ENCODE measurements at regions not wholly inside any gene's neighbourhood (a gene's known extent, or its start where the extent isn't known, plus 50 kb on each side); places are given as distances from the start of the nearest gene placed in this dataset.
"Not testable (repeated sequence)": the region's sequence is repeated elsewhere in the genome, so short reads cannot be mapped to it uniquely, and the experiment has no call there.

GRCh38 chr3:89628856-89629670, 521.6 kb downstream of the EPHA3 start:
- DNase-seq, result no peak

GRCh38 chr3:89635137-89635536, 527.7 kb downstream of the EPHA3 start:
- DNase-seq, result no peak

GRCh38 chr3:89644716-89645115, 537.3 kb downstream of the EPHA3 start:
- no peak for DNase-seq

DNA sequence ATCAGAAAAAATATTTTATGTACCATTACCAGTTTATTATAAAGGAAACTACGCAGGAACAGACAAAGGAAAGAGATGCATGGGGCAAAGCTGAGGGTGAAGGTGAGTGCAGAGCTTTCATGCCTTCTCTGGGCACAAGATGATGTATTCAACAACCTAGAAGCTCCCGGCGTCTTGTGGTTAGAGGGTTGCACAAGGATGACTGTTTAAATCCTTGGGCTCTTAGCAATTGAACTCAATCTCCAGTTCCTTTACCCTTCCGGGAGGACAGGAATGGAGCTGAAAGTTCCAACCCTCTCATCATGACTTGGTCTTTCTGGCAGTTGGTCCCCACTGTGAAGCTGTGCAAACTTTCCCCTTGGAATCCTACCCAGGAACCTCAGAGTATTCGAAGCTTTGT, 542.0 kb downstream of the EPHA3 start:
- DNase-seq, result no peak

DNA sequence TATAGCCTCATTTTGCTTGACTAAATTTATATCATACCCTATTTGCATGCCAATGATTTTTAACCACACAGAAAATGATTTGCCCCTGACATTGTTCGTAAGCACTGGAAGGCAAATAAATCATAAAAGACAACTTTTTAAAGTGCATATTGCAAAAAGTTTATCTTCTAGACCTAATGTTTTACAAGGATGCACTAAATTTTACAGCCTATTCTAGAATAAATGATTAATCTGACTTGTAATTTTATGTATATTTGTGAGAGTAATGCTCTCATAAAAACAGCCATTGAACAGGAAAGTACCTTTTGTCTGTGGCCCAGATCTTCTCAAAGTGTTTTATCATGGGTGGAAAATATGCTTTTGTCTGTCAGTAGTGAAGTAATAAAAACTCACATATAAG, 546.6 kb downstream of the EPHA3 start:
- DNase-seq, result no peak

GRCh38 chr3:89656388-89656787, 549.0 kb downstream of the EPHA3 start:
- no peak for DNase-seq

GRCh38 chr3:89679686-89680085, 572.3 kb downstream of the EPHA3 start:
- DNase-seq, result no peak

GRCh38 chr3:89682556-89682955, 575.1 kb downstream of the EPHA3 start:
- DNase-seq, result no peak

DNA sequence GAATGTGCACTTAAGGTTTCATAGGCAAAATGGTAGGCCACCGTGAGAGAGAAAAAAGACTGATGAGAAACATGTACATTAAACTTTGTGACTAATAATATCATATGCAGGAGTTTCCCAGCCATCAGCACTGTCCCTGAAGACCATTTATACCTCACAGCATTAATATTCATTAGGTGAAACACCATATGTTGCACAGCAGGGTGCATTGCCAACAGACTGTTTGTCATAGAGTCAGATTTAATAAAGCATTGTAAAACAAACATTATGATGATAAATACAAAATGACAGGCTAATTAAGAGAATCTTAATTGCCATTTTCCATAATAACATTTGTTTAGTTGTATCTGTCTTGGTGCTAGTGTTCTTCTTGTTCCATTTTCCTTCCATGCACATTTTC, 578.3 kb downstream of the EPHA3 start:
- DNase-seq, result no peak

- DNase-seq, result no peak
Measured at GRCh38 chr3:89690646-89691045, 583.2 kb downstream of the EPHA3 start.

GRCh38 chr3:89692601-89693000, 585.2 kb downstream of the EPHA3 start:
- no peak for DNase-seq

GRCh38 chr3:89697321-89697916, 590.0 kb downstream of the EPHA3 start:
- no peak for DNase-seq

DNA sequence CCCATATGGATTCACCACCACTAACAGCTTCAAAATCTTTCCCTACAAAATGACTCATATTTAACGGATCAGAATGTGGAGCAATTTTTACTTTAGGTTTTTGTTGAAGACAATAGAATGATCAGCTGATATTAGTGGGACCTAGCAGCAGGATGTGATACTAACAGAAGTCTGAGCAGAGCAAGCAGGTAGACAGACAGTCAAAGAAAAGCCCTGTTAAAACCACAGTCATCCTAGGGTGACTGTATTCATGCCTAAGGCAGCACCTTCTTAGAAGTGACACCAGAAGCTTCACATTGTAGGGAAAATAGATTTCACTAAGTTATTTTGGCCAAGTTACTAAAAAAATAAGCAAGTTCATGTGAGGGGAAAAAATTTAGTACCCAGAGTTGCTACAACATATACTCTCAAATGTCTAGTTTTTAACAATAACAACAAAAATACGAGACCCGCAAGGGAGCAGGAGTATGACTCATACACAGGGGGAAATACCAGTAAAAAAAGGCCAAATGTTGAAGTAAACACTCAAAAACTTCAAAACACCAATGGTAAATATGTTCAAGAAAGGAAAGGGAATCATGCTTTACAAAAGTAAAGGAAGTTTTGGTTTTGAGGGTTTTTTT, 590.9 kb downstream of the EPHA3 start:
- DNase-seq, result no peak

DNA sequence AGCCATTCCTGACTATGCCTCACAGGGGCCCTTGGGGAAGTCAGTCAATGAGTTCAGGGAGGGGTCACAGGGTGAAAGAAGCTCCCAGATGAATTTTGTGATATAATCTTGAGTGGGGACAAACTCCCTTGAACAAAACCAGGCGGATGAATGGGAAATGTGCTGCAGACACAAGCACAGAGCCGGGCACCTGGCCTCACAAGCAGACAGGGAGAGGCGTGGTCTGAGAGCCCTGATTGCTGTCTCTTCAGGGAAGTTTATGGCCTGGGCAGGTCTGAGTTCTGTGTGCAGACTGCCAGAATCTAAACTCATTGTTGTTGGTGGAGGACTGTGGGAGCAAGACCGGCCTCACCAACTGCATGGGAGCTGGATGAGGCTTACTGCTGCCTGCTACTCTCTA, 591.8 kb downstream of the EPHA3 start:
- no peak for DNase-seq

DNA sequence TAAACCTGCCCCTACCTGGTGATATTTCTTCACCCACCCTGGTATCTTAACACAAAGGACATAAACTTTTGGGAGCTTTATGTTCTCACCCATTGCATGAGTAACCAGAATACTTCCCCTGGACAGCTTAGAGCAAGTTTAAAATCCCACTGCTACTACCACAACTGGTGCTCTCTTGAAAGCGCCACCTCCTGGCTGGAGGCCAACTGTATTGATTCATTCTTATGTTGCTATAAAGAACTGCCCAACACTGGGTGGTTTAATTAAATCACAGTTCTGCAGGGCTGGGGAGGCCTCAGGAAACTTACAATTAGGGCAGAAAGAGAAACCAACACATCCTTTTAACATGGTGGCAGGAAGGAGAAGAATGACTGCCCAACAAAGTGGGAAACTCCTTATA, 592.4 kb downstream of the EPHA3 start:
- DNase-seq, result no peak

DNA sequence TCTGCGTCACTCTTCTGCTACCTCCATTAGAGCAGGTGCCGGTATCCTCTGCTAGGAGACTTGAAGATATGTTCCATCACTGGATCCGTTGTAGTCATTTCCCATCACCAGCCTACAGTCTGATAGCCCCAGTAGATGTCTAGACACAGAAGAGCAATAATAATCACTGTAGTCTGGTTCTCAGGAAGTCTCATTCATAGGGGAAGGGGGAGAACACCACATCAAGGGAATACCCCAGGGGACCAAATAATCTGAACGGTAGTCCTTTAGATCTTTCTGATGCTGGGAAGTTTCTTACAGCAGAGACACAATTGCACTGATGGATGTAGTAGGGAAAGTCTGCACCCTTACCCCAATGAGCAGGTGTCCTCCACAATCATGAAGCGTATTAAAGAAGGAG, 595.0 kb downstream of the EPHA3 start:
- DNase-seq, result no peak

GRCh38 chr3:89713196-89713595, 605.8 kb downstream of the EPHA3 start:
- DNase-seq, result no peak

- no peak for DNase-seq
Measured at GRCh38 chr3:89714237-89714636, 606.8 kb downstream of the EPHA3 start.

DNA sequence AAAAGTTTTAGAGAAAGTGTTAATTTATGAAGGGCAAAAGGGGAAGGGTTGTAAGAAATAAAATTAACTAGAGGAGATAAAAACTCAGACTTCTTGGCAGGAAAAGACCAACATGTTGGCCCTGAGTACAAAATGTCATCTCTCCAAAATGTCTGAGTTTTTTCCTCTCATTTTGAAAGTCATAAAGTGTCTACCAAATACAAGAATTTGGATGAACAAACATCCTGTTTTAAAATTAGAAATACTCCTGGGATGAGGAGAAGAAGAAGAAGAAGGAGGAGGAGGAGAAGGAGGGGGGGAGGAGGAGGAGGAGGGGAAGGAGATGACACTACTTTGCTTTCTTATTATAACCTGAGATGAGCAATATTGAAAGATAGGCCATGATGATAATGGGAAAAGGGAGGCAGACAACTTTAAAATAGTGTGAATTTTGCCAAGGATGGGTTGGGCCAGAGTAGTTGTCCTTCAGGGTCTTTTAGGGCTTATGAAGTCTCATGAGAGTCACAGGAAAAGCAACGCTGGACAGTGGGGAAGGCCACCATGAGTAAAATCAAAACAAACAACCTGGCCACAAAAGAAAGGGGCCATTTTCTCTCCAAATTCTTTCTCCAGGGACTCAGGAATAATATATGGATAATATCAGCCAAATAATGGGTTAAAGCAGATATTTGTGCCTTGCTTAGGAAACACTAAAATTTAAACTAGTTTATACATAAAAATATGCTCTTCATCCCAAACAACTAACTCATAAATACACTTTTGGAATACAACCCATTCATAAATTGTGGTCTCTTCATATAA, 632.9 kb downstream of the EPHA3 start:
- no peak for DNase-seq

- no peak for DNase-seq
Measured at GRCh38 chr3:89740881-89741177, 633.4 kb downstream of the EPHA3 start.

GRCh38 chr3:89742546-89742945, 635.1 kb downstream of the EPHA3 start:
- no peak for DNase-seq

- not testable (repeated sequence) for DNase-seq
Measured at GRCh38 chr3:89747541-89748278, 640.3 kb downstream of the EPHA3 start.

DNA sequence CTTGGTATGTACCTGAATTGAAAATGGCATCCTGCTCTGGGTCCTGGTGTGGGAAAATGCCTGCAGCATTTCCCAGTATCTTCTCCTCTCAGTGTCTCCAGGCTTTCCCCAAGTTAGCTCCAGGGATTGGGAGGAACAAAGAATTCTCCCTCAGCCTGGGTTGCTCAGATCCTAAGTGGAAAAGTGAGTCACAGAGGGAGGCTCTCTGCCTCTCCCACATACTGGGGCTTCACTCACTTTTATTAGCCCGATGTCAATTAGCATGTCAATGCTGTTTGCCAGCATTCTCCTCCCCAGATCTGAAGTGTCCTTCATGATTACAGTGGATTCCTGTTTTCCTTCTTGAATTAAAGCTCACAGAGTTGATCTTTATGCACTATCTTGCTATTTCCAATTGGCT, 655.0 kb downstream of the EPHA3 start:
- DNase-seq, result no peak

Data from inflammatory macrophage (primary cell).